ENCODE measurements at regions not wholly inside any gene's neighbourhood (a gene's known extent, or its start where the extent isn't known, plus 50 kb on each side); places are given as distances from the start of the nearest gene placed in this dataset.
A peak's percentile ranks its signal among the peaks of the same experiment; 100 is the strongest.

DNA sequence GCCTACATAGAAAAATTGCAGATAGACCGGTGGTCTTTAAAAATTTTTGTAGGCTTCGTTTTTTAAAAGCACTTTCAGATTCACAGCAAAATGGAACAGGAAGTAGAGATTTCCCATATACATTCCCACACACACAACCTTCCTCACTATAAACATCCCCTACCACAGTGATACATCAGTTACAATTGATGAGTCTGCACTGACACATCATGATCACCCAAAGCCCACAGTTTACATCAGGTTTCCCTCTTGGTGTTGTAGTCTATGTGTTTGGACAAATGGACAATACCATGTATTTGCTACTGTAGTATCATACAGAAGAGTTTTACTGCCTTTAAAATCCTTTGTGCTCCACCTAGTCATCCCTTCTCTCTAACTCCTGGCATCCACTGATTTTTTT, 113.9 kb upstream of the ADAMTS18 start:
- no peak for DNase-seq
- Histone ChIP-seq H3K27ac (no peak overlapping the region), H3K4me1 (no peaks in the 10 kb centered on the region), H3K36me3 (ENCODE audit: low read depth, missing control alignments) (no peaks in the 10 kb centered on the region), H3K4me3 (no peak overlapping the region), H3K9me3 (no peaks in the 10 kb centered on the region), H3K27me3 (no peaks in the 10 kb centered on the region)
- WGBS, 2 donors: 79 to 81% methylated on average over 2 of the region's 2 CpGs
- TF ChIP-seq POLR2A (IDR thresholded peaks at IDR 0.05): no peak
- TF ChIP-seq, protein P1, sequence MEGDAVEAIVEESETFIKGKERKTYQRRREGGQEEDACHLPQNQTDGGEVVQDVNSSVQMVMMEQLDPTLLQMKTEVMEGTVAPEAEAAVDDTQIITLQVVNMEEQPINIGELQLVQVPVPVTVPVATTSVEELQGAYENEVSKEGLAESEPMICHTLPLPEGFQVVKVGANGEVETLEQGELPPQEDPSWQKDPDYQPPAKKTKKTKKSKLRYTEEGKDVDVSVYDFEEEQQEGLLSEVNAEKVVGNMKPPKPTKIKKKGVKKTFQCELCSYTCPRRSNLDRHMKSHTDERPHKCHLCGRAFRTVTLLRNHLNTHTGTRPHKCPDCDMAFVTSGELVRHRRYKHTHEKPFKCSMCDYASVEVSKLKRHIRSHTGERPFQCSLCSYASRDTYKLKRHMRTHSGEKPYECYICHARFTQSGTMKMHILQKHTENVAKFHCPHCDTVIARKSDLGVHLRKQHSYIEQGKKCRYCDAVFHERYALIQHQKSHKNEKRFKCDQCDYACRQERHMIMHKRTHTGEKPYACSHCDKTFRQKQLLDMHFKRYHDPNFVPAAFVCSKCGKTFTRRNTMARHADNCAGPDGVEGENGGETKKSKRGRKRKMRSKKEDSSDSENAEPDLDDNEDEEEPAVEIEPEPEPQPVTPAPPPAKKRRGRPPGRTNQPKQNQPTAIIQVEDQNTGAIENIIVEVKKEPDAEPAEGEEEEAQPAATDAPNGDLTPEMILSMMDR (IDR thresholded peaks at IDR 0.05): no peak
- intact Hi-C loops (cut with DNase I; ENCODE audit: low total_unique reads): no loop called here

DNA sequence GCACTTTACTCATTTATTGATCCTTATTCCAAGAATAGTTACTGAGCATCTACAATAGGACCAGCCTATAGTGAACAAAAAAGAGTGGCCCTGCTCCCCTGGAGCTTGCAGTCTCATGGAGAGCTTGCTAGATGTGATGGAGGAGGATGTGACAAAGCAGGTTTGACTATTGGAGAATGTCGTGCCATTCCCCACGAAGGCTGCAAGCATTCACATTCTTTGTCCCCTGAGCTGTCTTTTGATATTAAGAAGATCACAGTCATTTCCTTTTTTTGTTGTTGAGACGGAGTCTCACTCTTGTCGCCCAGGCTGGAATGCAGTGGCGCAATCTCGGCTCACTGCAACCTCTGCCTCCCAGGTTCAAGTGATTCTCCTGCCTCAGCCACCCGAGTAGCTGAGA, 115.0 kb upstream of the ADAMTS18 start:
- intact Hi-C loops (cut with DNase I; ENCODE audit: low total_unique reads): no loop called here
- no peaks in the 10 kb centered on the region for H3K27me3 ChIP-seq
- no peaks in the 10 kb centered on the region for H3K9me3 ChIP-seq
- no peaks in the 10 kb centered on the region for H3K4me1 ChIP-seq
- no peak overlapping the region for H3K27ac ChIP-seq
- no peak for DNase-seq
- TF ChIP-seq POLR2A (IDR thresholded peaks at IDR 0.05): no peak
- TF ChIP-seq, protein P1 (IDR thresholded peaks at IDR 0.05): no peak
- 78 to 86% methylated on average over 7 of the region's 7 CpGs for WGBS, 2 donors
- H3K4me3 ChIP-seq: no peak overlapping the region
- H3K36me3 ChIP-seq (ENCODE audit: low read depth, missing control alignments): no peaks in the 10 kb centered on the region

DNA sequence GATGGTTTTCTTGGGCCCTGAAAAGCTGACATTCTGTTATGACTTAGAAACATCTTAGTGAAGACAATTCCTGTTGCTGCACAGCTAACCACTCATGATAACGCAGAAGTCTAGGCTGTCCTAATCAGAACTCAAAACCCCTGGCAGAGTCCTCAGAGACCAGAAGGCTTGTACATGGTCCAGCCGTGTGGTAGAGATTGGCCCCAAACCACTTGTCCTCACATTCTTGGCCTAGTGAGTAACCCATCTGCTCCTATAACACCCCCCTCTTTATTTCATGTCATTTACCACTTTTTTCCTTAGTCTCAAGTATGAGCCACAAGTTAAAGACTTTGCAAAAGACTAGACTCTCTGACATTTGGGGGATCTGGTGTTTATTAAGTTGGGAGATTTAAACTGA, 116.5 kb upstream of the ADAMTS18 start:
- no peaks in the 10 kb centered on the region for H3K9me3 ChIP-seq
- H3K27me3 ChIP-seq: no peaks in the 10 kb centered on the region
- intact Hi-C loops (cut with DNase I; ENCODE audit: low total_unique reads): no loop called here
- no peaks in the 10 kb centered on the region for H3K4me1 ChIP-seq
- H3K27ac ChIP-seq: no peak overlapping the region
- H3K4me3 ChIP-seq: no peak overlapping the region
- no peaks in the 10 kb centered on the region for H3K36me3 ChIP-seq (ENCODE audit: low read depth, missing control alignments)
- TF ChIP-seq, protein P1 (IDR thresholded peaks at IDR 0.05): no peak
- TF ChIP-seq POLR2A (IDR thresholded peaks at IDR 0.05): no peak
- no peak for DNase-seq
- 72 to 76% methylated on average over 2 of the region's 2 CpGs for WGBS, 2 donors

DNA sequence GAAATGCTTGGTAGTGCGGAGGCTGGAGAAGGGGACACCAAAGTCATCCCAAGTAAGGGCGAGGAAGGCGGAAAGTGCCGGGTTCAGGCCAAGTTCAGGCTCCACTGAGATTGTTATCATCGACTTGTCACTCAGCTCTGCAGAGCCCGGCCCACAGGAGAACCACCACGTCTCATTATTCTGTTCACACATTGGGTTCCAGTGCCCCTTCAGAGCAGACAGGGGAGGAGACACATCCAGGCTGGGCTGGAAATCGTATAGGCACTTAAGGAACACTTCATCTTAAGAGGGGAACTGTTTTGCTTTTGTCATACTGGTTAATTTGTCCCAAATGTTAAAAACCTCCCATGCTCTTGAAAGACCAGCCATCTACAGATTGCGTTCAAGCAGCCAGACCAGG, 118.3 kb upstream of the ADAMTS18 start:
- Histone ChIP-seq H3K4me3 (no peak overlapping the region), H3K27ac (no peak overlapping the region), H3K9me3 (no peaks in the 10 kb centered on the region), H3K27me3 (no peaks in the 10 kb centered on the region), H3K36me3 (ENCODE audit: low read depth, missing control alignments) (no peaks in the 10 kb centered on the region), H3K4me1 (no peaks in the 10 kb centered on the region)
- TF ChIP-seq POLR2A (IDR thresholded peaks at IDR 0.05): no peak
- TF ChIP-seq, protein P1 (IDR thresholded peaks at IDR 0.05): no peak
- WGBS, 2 donors: 60 to 75% methylated on average over 9 of the region's 9 CpGs
- intact Hi-C loops (cut with DNase I; ENCODE audit: low total_unique reads): no loop called here
- DNase-seq: peak; percentile 20

DNA sequence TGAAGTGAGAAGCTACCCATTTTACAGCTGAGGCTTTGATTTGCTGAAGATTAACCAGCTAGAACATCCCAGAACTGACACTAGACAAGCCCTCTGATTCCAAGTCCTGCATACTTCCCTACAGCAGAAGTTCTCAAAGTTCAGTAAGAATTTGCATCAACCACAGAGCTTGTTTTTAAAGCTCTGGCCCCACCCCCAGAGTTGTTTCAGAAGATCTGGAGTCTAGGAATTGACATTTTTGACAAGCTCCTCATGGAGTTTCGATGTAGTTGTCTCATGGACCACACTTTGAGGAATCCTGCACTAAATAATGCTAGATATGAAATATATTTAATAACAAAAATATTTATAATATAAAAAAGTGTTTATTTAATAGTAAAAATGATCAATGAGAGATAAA, 120.3 kb upstream of the ADAMTS18 start:
- H3K27me3 ChIP-seq: no peaks in the 10 kb centered on the region
- no peak overlapping the region for H3K4me3 ChIP-seq
- no peaks in the 10 kb centered on the region for H3K9me3 ChIP-seq
- intact Hi-C loops (cut with DNase I; ENCODE audit: low total_unique reads): no loop called here
- no peaks in the 10 kb centered on the region for H3K4me1 ChIP-seq
- no peaks in the 10 kb centered on the region for H3K36me3 ChIP-seq (ENCODE audit: low read depth, missing control alignments)
- H3K27ac ChIP-seq: no peak overlapping the region
- no peak for DNase-seq
- 89 to 91% methylated on average over 1 of the region's 1 CpG for WGBS, 2 donors
- TF ChIP-seq, protein P1 (IDR thresholded peaks at IDR 0.05): no peak
- TF ChIP-seq POLR2A (IDR thresholded peaks at IDR 0.05): no peak
